IPS-18a (cell line): ENCODE measurements at regions not wholly inside any gene's neighbourhood (a gene's known extent, or its start where the extent isn't known, plus 50 kb on each side); places are given as distances from the start of the nearest gene placed in this dataset.

Experiments
- H3K27ac ChIP-seq: one replicate; pipeline ENCODE4 v1.5.1; 2013; ENCODE audit warnings: low read length
- H3K27me3 ChIP-seq: one replicate; pipeline ENCODE4 v1.6.1; 2013; ENCODE audit warnings: mild to moderate bottlenecking, low read length; ENCODE audit not compliant: control insufficient read depth, insufficient read depth
- H3K36me3 ChIP-seq: one replicate; pipeline ENCODE4 v1.6.1; 2013; ENCODE audit warnings: low read depth, low read length; ENCODE audit not compliant: control insufficient read depth
- H3K4me1 ChIP-seq: one replicate; pipeline ENCODE4 v1.6.1; 2013; ENCODE audit warnings: low read depth, low read length; ENCODE audit not compliant: control insufficient read depth
- H3K4me3 ChIP-seq: one replicate; pipeline ENCODE4 v1.5.1; 2013; ENCODE audit warnings: low read length
- H3K9ac ChIP-seq: one replicate; pipeline ENCODE4 v1.6.1; 2013; ENCODE audit warnings: mild to moderate bottlenecking, low read length, moderate library complexity
- H3K9me3 ChIP-seq: one replicate; pipeline ENCODE4 v1.6.1; 2013; ENCODE audit warnings: low read depth, low read length; ENCODE audit not compliant: control insufficient read depth

DNA sequence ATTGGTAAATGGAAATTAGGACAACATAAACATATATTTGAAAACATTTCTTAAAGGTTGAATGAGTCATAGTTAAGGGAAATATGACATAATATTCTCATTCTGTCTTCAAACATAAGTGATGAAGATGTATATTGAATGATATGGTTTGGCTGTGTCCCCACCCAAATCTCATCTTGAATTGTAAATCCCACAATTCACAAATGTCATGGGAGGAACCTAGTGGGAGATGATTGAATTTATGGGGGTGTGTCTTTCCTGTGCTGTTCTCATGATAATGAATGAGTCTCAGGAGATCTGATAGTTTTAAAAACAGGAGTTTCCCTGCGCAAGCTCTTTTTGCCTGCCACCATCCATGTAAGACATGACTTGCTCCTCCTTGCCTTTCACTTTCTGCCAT lies 104.4 kb upstream of the MPDZ start:
- H3K27ac ChIP-seq, result no peak overlapping the region
- no peak overlapping the region for H3K4me3 ChIP-seq
- H3K4me1 ChIP-seq, result no peaks in the 10 kb centered on the region
- no peak overlapping the region for H3K9ac ChIP-seq
- H3K36me3 ChIP-seq, result no peaks in the 10 kb centered on the region
- no peaks in the 10 kb centered on the region for H3K9me3 ChIP-seq
- no peaks in the 10 kb centered on the region for H3K27me3 ChIP-seq

DNA sequence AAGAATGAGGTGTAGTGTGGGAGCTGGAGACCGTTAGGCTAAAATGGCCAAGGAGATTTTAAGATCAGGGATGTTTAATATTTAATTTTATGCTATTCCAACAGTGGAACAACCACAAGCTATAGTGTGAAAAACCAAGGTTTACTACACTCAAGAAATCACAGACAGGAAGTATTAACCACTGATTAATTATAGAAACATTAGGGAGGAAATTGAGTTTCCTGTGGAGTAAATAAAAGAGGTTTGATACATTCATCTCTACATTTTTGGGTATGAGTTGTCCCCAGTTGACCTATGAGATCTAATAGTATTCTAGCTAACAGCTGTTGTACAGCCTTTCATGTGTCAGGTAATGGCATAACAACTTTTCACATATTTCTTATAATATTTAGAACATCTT lies 103.7 kb upstream of the MPDZ start:
- no peaks in the 10 kb centered on the region for H3K36me3 ChIP-seq
- H3K9ac ChIP-seq, result no peak overlapping the region
- H3K4me3 ChIP-seq, result no peak overlapping the region
- no peaks in the 10 kb centered on the region for H3K4me1 ChIP-seq
- H3K27ac ChIP-seq, result no peak overlapping the region
- H3K9me3 ChIP-seq, result no peaks in the 10 kb centered on the region
- H3K27me3 ChIP-seq, result no peaks in the 10 kb centered on the region

DNA sequence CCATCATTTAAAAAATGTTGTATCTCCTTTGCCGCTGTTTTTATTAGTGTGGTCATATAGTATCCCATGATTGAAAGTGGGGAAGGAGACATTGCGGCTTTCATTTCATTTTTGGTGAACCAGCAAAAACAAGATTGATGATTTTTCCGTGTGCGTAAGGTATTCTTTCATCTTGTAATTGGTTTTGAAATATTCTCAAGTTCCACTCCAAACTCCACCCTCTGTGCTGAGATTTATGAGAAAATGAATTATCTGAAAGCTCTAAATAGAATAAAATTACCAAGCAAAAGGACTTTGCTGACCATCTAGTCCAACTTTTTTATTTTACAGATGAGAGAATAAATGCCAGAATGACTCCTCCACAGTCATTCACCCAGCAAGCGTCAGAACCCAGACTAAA lies 103.1 kb upstream of the MPDZ start:
- H3K36me3 ChIP-seq, result no peaks in the 10 kb centered on the region
- H3K9me3 ChIP-seq, result no peaks in the 10 kb centered on the region
- no peak overlapping the region for H3K9ac ChIP-seq
- no peaks in the 10 kb centered on the region for H3K4me1 ChIP-seq
- H3K4me3 ChIP-seq, result no peak overlapping the region
- no peak overlapping the region for H3K27ac ChIP-seq
- H3K27me3 ChIP-seq, result no peaks in the 10 kb centered on the region

DNA sequence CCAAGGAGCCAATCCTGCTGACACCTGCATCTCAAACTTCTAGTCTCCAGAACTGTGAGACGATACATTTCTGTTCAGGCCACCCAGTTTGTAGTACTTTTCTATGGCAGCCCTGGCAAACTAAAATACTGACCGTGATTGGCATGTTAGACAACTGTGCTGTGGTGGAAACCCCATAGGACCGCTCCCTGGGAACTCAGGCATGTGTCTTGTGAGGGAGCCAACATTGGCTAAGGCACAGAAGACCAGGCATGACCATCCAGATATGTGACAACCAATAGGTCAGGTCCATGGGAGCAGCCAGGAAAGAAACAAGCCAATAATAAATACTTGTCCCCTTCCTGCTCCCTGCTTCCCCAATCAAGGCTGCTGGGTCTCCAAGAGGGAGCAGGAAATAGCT lies 101.4 kb upstream of the MPDZ start:
- Histone ChIP-seq H3K9ac (no peak overlapping the region), H3K36me3 (no peaks in the 10 kb centered on the region), H3K9me3 (no peaks in the 10 kb centered on the region), H3K27ac (no peak overlapping the region), H3K4me3 (no peak overlapping the region), H3K27me3 (no peaks in the 10 kb centered on the region), H3K4me1 (no peaks in the 10 kb centered on the region)

DNA sequence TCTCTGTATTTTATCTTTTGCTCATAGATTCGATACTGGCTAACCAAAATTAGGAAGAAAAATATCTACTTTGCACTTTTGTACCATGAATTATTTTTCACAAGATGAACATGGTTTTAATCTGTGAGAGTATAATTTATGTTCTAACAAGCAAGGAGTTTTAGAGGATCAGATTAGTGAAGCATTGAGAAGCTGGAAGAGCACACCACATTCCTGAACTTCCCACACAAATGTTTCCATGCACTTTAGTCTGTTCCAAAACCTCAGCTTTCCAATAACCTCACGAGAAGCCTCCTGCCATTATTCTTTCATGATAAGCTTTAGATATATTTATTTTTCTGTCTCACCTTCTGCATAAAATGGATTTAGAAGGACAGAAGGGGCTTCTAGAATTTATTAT lies 98.7 kb upstream of the MPDZ start:
- Histone ChIP-seq H3K9me3 (no peaks in the 10 kb centered on the region), H3K4me1 (no peaks in the 10 kb centered on the region), H3K4me3 (no peak overlapping the region), H3K36me3 (no peaks in the 10 kb centered on the region), H3K27me3 (no peaks in the 10 kb centered on the region), H3K9ac (no peak overlapping the region), H3K27ac (no peak overlapping the region)

DNA sequence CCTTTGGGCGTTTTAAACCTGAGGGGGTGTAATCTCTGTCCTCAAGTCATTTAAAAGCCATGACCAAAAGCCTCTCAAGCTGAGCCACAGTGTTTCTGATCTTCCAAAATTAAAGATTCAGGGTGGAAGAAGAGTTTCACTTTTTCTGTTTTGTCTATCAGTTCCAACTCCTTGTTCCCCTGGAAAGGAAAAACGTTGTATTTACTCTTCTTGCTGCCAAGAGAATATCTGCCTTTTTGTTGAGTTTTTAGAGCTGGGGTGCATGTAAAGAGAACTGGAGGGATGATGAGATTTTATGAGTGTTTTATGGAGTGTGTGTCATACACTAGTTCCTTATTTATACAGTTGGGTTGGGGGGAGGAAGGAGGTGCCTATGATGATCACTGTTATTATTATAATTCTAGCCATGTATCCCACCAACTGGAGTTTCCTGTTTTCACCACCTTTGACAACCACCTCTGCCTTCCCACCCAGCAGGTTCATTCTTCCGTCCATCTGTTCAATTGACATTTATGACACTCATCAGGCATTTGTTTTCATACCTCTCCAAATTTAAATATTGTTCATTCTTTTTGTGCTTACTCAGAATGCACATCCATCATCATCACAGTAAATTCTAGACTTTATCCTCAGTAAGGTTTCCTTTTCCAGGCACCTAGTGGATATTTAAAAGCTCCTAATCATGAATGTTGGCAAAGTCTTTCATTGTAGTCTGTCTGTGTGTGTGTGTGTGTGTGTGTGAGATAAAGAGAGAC lies 97.9 kb upstream of the MPDZ start:
- Histone ChIP-seq H3K27me3 (no peaks in the 10 kb centered on the region), H3K9ac (no peak overlapping the region), H3K4me1 (no peaks in the 10 kb centered on the region), H3K4me3 (no peak overlapping the region), H3K27ac (no peak overlapping the region), H3K9me3 (no peaks in the 10 kb centered on the region), H3K36me3 (no peaks in the 10 kb centered on the region)

DNA sequence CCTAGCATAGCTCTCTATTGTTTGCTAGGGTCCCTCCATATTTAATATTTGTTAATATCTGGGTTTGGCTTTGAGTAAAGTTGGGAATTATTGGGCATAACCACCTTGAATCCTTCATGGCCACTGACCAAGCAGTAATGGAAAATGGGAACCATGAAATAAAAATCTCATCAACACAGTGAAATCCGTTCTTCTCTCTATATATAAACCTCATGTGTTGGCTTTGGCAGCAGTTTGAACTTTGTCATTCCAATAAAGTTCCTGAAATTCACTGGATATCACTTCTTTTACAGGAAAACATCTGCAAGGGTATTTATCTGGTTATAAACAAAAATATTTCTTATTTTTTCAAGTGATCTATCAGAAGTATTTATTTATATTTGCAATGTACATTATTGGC lies 93.0 kb upstream of the MPDZ start:
- no peak overlapping the region for H3K9ac ChIP-seq
- no peaks in the 10 kb centered on the region for H3K27me3 ChIP-seq
- H3K27ac ChIP-seq, result no peak overlapping the region
- H3K4me1 ChIP-seq, result peaks cover 18% of the 10 kb centered on the region
- no peaks in the 10 kb centered on the region for H3K36me3 ChIP-seq
- no peak overlapping the region for H3K4me3 ChIP-seq
- no peaks in the 10 kb centered on the region for H3K9me3 ChIP-seq

DNA sequence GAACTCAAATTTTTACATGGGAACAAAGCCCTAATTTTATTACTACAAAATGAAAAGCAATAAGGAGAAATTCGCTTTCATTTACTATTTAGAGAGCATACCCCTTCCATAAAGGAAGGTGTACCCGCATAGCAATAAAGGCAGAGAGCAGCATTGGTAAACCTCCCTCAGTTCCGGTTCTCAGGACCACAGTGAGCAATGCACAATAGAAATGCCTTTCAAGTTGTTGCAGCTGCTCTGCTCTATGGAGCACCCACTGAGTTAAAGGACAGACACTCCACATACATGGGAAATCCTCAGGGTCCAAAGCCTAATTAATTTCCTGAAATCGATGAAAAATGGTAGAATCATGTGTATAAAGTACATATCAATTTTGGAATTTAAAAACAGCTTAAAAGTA lies 89.9 kb upstream of the MPDZ start:
- H3K9ac ChIP-seq, result no peak overlapping the region
- H3K4me1 ChIP-seq, result peaks cover 38% of the 10 kb centered on the region

DNA sequence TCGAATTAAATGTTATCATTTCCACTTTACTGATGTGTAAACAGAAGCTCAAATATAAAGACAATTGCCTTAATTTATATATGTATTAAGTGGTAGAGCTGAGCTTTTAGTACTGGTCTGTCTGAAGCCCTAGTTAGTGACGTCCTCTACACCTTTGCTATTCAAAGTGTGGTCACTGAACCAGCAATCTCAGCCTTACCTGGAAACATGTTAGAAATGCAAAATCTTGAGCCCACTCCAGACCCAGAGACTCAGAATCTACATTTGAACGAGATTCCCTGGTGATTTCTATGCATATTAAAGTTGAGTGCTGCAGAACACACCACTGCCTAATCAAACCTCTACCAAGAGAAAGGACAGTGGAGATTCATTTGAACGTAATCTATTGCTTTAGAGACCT lies 88.3 kb upstream of the MPDZ start:
- H3K4me1 ChIP-seq, result peaks cover 39% of the 10 kb centered on the region
- H3K27me3 ChIP-seq, result no peaks in the 10 kb centered on the region
- no peaks in the 10 kb centered on the region for H3K36me3 ChIP-seq
- H3K9me3 ChIP-seq, result no peaks in the 10 kb centered on the region
- H3K4me3 ChIP-seq, result no peak overlapping the region
- H3K9ac ChIP-seq, result no peak overlapping the region
- H3K27ac ChIP-seq, result no peak overlapping the region

More for the DNA sequence above, 89.9 kb upstream of the MPDZ start:
- H3K4me3 ChIP-seq, result peak overlapping the region; percentile 3
- H3K27me3 ChIP-seq, result no peaks in the 10 kb centered on the region
- H3K36me3 ChIP-seq, result no peaks in the 10 kb centered on the region
- no peak overlapping the region for H3K27ac ChIP-seq
- H3K9me3 ChIP-seq, result no peaks in the 10 kb centered on the region

DNA sequence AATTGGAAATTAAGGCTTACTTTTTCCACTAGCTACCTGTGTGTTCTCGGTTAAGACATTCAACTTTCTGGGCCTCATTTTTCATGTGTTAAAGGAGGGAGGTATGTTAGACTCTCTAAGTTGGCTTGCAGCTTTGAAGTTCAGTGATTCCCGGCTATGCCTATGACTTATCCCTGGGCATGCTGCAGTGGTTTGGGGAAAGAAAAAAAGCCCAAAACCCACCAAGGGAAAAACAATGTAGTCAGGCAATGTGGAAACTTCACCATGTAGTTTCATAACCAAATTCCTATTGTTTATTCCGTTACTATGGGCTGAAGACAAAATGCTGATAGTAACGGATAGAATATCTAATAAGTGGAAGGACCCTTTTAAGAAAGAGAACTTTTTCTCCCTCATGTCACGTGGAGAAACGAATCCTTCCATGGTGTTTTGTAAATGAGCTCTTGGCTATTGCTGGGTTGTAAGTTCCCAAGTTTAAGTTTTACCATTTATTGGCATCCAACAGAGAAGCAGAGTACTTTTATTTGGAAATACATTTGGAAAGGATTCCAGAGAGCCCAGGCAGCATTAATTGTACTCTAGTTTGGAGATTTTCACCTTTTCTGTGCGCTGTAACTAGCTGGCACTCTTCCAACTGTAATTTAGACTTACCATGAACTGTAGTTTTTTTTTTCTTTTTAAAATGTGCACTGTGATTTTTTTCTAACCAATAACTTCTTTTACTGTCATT lies 84.9 kb upstream of the MPDZ start:
- H3K36me3 ChIP-seq, result no peaks in the 10 kb centered on the region
- no peaks in the 10 kb centered on the region for H3K27me3 ChIP-seq
- no peak overlapping the region for H3K4me3 ChIP-seq
- no peak overlapping the region for H3K27ac ChIP-seq
- peaks cover 34% of the 10 kb centered on the region for H3K4me1 ChIP-seq
- no peaks in the 10 kb centered on the region for H3K9me3 ChIP-seq
- no peak overlapping the region for H3K9ac ChIP-seq

DNA sequence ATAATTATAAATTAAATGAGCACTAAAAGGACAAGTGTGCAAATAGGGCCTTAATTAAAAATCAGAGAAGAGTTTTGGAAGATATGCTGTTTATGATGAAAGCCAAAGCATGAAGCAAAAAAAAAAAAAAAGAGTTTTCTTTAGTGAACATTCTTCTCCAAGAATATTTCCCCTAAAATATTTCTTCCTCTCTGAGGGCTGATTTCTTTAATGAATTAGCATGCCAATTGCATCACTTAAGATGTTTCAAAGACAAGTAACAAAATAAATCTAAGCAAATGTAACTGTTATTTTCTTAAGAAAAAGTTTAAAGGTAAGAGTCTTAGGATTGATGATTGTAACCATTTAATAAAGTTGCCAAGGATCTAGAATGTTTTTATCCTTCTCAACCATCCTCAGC lies 81.6 kb upstream of the MPDZ start:
- H3K27ac ChIP-seq, result no peak overlapping the region

DNA sequence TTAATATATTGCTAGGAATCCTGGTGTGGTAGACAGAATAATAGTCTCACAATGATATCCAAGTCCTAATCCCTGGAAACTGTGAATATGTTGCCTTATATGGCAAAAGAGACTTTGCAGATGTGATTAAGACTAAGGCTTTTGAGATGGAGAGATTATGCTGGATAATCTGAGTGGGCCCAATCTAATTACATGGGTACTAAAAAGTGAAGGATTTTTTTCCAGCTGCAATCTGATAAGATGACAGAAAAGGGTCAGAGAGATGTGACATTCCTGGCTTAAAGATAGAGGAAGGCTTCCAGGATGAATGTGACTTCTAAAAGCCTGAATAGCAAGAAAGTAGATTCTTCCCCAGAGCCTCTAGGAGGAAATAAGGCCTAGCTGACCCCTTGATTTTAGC lies 80.7 kb upstream of the MPDZ start:
- Histone ChIP-seq H3K27ac (no peak overlapping the region), H3K4me1 (peaks cover 9% of the 10 kb centered on the region), H3K4me3 (no peak overlapping the region), H3K36me3 (no peaks in the 10 kb centered on the region), H3K27me3 (no peaks in the 10 kb centered on the region), H3K9ac (no peak overlapping the region), H3K9me3 (no peaks in the 10 kb centered on the region)

More for the DNA sequence above, 81.6 kb upstream of the MPDZ start:
- Histone ChIP-seq H3K4me3 (no peak overlapping the region), H3K36me3 (no peaks in the 10 kb centered on the region), H3K4me1 (peaks cover 16% of the 10 kb centered on the region), H3K9ac (no peak overlapping the region), H3K9me3 (no peaks in the 10 kb centered on the region), H3K27me3 (no peaks in the 10 kb centered on the region)
